ENCODE measurements at regions not wholly inside any gene's neighbourhood (a gene's known extent, or its start where the extent isn't known, plus 50 kb on each side); places are given as distances from the start of the nearest gene placed in this dataset.

DNA sequence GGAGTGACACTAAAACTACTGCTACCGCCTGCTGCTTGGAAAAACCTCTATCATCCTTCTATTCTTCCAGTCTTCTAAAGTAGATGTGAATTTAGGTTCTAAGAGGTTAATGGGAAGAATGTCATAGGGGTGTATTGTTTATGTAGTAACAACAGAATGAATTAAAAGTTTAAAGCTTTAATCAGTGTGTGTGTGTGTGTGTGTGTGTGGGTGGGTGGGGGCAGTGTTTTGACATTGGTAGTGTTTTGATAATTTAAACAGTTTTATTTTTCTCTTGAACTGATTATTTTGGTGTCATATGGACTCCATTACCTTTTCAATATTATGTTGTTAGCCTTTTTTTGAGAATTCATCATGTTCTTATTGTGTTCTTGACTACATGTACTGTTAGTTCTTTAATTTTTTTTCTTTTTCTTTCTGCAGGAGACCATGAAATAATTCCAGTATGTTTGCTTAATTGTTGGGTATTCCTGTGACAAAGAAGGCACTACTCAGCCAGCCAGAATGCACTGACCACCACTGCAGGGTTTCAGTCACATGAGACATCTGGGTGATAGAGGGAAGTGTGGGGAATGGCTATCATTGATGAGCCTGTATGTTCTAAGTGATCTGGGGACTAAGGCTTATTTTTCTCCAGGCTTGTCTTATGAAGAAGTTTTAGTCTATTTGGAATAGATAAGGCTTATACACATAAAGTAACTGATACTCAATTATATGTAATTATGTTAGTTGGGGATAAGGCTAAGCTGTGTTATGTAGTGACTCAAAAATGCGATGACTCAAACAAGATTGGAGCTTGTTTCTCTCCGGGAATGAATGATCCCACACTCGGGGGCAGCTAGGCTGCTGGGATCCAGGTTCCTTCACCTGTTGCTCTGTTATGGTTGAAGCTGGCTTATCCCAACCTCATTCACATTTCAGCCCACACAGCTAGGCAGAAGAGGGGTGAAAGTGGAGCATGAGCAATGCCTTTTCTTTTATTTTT lies 50.2 kb upstream of the ACTBL2 start:
- no peak for ATAC-seq (ENCODE audit: low FRiP score in 2 of 2)
- H3K36me3 ChIP-seq: no peaks in the 10 kb centered on the region
- 82 to 84% methylated on average over 4 of the region's 4 CpGs for WGBS, 2 donors

More for the DNA sequence above, 50.2 kb upstream of the ACTBL2 start:
- no peaks in the 10 kb centered on the region for H3K4me1 ChIP-seq
- H3K27me3 ChIP-seq: no peaks in the 10 kb centered on the region
- H3K9me3 ChIP-seq: no peaks in the 10 kb centered on the region
- no peak overlapping the region for H3K27ac ChIP-seq
- no peak overlapping the region for H3K4me3 ChIP-seq
- TF ChIP-seq EP300 (IDR thresholded peaks at IDR 0.05): no peak
- no peak for DNase-seq
